GM04503 (cell line): ENCODE measurements at regions not wholly inside any gene's neighbourhood (a gene's known extent, or its start where the extent isn't known, plus 50 kb on each side); places are given as distances from the start of the nearest gene placed in this dataset.

ENCODE experiments used
- DNase-seq: peaks from one replicate; pipeline ENCODE4 v3.0.0-alpha.2; 2012; ENCODE audit warnings: low read depth

GRCh38 chr15:70279096-70279495 is 181.4 kb upstream of the TLE3 start:
- DNase-seq, result no peak

- DNase-seq, result no peak
Measured at GRCh38 chr15:70278644-70279043, 180.9 kb upstream of the TLE3 start.

- no peak for DNase-seq
Measured at GRCh38 chr15:70277556-70277955, 179.8 kb upstream of the TLE3 start.

GRCh38 chr15:70276401-70276800 is 178.7 kb upstream of the TLE3 start:
- no peak for DNase-seq

GRCh38 chr15:70275461-70276138 is 177.9 kb upstream of the TLE3 start:
- DNase-seq, result no peak

- no peak for DNase-seq
Measured at GRCh38 chr15:70274908-70275307, 177.2 kb upstream of the TLE3 start.

- no peak for DNase-seq
Measured at GRCh38 chr15:70274255-70274880, 176.7 kb upstream of the TLE3 start.

GRCh38 chr15:70273808-70274207 is 176.1 kb upstream of the TLE3 start:
- no peak for DNase-seq

GRCh38 chr15:70272565-70273355 is 175.0 kb upstream of the TLE3 start:
- DNase-seq, result no peak

GRCh38 chr15:70271422-70272088 is 173.8 kb upstream of the TLE3 start:
- peak; percentile 90 for DNase-seq

- no peak for DNase-seq
Measured at GRCh38 chr15:70270752-70271111, 173.0 kb upstream of the TLE3 start.

GRCh38 chr15:70269991-70270751 is 172.5 kb upstream of the TLE3 start:
- no peak for DNase-seq

GRCh38 chr15:70269311-70269911 is 171.7 kb upstream of the TLE3 start:
- DNase-seq, result no peak

- DNase-seq, result no peak
Measured at GRCh38 chr15:70268698-70269251, 171.1 kb upstream of the TLE3 start.

- DNase-seq, result no peak
Measured at GRCh38 chr15:70267879-70268278, 170.2 kb upstream of the TLE3 start.

- no peak for DNase-seq
Measured at GRCh38 chr15:70267306-70267705, 169.6 kb upstream of the TLE3 start.

- DNase-seq, result no peak
Measured at GRCh38 chr15:70266412-70267121, 168.8 kb upstream of the TLE3 start.

GRCh38 chr15:70265986-70266385 is 168.3 kb upstream of the TLE3 start:
- DNase-seq, result no peak

GRCh38 chr15:70265466-70265978 is 167.8 kb upstream of the TLE3 start:
- no peak for DNase-seq

GRCh38 chr15:70264738-70265465 is 167.2 kb upstream of the TLE3 start:
- DNase-seq, result no peak
